ENCODE measurements at regions not wholly inside any gene's neighbourhood (a gene's known extent, or its start where the extent isn't known, plus 50 kb on each side); places are given as distances from the start of the nearest gene placed in this dataset.
"Not testable (repeated sequence)": the region's sequence is repeated elsewhere in the genome, so short reads cannot be mapped to it uniquely, and the experiment has no call there.

DNA sequence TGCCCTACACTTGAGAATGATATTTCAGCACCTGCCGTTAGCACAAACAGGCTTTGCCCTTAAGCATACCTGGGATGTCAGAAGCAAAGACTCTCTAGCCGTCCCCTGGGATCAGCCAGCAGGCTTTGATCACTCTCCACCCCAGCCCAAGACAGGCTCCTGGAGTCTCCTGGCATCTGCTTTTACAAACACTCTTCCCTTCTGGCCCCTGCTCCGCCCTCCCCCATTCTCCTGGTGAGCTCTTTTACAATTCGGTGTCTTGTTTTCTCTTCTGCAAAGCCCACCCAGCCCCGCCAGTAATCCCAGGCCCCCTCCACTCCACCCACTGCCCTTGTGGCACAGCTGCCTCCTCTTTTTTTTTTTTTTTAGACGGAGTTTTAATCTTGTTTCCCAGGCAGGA lies 50.4 kb downstream of the KATNIP start:
- no peak for DNase-seq (ENCODE audit: low read depth)

DNA sequence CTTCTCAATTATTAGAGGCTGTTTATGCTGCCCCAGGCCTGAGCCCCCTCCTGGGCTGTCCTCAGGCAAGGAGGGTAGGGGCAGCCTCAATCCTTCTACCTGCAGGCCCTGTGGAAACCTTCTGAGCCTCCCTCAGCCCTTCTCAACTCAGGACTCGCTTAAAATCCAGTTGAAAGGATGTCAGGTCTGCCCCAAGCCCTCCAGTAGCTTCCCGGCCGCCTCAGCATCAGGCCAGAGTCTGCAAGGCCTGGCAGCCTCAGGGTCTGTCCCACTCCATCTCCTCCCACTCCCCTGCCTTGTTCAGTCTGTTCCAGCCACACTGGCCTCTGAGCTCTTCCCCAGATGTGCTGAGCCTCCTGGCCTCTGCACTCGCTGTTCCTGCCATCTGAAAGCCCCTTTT lies 52.2 kb downstream of the KATNIP start:
- DNase-seq (ENCODE audit: low read depth) = no peak

DNA sequence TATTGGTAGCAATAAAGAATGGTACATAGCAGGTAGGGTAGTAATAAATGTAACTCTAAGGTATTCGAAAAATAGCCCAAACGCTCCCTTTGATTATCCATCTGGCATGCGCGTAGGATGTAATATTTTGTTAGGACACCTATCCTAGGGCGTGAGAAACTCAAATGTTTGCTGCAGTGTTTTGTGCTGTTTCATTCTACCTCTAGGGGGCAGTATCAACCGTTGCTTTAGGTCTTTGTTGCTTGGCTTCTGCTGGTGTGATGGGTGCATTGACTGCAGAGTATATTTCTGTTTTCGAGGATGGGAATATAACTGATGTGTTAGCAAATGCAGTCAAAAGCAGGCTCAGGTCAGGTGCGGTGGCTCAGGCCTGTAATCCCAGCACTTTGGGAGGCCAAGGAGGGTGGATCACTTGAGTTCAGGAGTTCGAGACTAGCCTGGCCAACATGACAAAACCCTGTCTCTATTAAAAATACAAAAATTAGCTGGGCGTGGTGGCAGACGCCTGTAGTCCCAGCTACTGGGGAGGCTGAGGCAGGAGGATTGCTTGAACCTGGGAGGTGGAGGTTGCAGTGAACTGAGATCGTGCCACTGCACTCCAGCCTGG lies 55.7 kb downstream of the KATNIP start:
- peak; percentile 20 for DNase-seq (ENCODE audit: low read depth)

DNA sequence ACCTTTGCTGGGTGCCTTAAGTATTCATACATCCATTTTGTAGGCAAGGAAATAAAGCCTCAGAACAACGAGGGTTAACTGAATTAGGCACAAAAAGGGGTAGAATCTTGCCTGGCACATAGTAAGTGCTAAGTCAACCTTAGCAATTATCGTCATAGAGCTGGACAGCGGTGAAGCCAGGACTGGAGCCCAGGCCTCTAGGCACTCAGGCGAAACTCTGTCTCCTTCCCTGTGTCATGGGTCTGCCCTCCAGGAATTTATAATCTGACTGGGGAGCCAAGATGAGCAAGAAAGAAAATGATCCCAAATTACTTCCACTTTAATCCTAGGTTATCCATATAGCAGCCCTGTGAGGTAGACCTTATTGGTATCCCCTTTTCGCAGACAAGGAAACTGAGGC lies 61.4 kb downstream of the KATNIP start:
- DNase-seq (ENCODE audit: low read depth) = no peak

DNA sequence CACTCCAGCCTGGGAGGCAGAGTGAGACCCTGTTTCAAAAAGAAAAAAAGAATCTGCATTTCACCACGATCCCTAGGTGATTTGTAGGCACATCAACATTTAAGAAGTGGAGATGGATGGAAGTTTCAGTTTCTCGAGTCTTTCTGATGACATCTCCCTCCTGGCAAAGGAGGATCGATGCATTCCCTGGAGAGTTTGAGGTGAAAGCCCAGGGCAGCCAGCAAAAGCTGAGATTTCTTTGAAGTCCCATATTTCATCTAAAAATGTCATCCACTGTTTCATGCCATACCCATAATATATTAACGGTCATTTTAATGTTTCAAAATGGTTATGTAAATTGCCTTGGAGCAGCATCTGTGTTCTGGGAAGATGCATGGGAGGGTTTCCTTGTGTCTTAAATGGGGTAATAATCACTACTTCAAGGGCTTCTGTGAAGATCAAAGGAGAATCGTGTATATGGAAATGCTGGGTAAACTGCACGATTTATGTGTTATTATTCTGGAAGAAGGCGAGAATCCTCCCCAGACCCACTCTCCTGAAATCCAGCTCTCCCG lies 63.4 kb downstream of the KATNIP start:
- DNase-seq (ENCODE audit: low read depth) = no peak

DNA sequence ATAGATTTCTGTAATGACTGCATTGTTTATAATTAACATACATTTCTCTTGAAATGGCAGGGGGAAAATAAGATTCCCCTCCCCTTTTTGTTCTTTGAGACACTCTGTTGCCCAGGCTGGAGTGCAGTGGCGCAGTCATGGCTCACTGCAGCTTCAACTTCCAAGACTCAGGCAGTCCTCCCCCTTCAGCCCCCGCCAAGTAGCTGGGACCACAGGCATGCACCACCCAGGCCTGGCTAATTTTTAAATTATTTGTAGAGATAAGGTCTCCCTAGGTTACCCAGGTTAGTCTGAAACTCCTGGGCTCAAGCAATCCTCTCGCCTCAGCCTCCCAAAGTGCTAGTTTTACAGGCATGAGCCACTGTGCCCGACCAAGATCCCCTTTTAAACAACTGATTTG lies 67.7 kb downstream of the KATNIP start:
- DNase-seq (ENCODE audit: low read depth) = no peak

DNA sequence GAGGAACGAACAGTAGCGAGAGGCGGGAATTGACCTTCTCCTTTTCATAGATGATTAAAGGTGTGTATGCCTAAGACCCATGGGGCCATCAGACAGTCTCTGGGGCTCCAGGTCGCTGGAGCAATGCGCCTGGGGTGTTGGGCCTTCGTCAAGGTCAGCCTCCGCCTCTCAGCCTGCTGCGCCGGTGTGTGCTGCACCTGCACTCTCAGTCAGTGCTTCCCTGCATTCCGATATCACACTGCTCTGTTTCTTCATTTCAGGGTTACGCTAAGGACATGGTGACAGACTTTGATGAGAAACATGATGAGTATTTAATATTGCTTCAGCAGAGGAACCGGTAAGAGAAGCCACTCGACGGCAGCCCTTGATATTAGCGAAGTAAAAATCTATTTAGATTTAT lies 68.2 kb downstream of the KATNIP start:
- no peak for DNase-seq (ENCODE audit: low read depth)

DNA sequence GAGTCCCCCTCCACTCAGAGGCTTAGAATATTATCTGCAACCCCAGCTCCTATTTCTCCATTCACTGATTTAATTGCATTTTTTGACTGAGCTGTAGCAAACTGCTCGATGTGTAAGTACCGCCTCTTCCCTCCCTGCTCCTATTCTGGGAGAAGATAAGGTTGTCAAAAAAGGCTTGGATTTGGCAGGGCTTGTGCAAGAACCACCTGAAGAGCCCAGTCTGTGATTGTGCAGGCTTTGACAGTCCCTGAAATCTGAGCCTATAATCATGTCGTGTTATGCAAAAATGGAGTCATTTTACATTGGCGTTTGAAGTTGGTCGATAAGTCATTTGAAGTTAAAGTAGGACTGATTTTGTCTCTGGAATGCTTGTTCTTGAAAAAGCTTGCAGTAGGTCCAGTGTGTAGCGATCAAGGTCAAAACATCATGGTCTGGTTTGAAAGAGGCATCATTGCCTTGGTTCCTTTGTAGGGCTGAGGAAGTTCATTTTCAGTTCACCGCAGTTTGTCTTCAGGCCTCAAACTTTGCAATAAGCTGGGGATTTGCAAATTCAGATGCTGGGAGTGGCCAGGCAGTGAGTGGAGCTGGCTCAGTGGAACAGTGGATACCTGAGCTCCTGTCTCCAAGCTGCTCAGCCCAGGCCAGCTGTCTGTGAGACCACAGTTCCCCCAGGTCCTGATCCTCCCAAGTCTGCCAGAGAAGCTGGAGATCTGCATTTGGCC lies 68.8 kb downstream of the KATNIP start:
- DNase-seq (ENCODE audit: low read depth) = no peak

DNA sequence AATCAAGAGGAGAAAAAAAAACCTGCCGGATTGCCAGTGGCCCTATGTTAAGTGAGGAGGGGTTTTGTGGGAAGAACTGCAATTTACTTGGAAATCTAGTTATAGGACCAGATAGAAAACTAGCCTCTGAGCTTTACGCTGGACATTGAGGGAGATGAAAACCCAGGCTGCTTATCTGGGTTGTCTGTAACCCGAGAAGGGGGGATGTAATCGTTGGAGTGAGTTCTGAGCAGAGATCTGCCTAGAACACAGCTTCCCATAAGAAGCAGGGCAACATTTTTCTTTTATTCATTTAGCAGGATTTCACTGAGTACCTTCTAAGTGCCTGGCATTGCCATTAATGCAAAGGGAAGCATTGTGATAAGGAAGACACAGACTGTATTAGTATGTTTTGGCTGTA lies 70.6 kb downstream of the KATNIP start:
- no peak for DNase-seq (ENCODE audit: low read depth)

DNA sequence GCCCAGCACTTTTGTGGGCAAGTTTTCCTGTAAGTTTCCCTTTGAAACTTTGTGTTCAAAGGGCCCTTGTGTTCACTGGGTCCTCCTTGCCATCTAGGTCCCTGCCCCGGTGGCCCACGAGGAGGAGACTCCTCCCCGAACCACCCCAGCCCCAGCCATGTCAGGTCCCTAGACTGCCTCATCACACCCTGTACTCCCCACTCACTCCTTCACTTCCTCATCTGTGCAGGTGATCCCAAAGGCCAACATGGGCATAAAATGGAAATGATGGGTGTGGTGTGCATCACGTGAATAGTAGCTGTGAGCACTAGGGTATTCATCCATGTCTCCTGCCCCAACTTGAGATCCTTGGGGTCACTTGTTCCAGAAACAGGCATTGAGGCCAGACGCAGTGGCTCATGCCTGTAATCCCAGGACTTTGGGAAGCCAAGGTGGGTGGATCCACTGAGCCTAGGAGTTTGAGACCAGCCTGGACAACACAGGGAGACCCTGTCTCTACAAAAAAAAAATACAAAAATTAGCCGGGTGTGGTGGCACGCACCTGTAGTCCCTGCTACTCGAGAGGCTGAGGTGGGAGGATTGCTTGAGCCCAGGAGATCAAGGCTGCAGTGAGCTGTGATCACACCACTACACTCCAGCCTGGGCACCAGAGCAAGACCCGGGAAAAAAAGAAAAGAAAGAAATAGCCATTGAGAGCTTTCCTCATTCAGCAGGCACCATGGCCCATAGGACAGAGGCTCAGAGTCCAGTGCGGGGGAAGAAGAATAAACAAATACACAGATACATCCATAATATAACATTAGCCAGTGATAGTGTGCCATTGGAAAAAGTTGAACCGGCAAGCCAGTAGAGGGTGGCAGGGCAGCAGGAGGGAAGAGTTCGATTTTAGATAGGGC lies 74.5 kb downstream of the KATNIP start:
- no peak for DNase-seq (ENCODE audit: low read depth)

DNA sequence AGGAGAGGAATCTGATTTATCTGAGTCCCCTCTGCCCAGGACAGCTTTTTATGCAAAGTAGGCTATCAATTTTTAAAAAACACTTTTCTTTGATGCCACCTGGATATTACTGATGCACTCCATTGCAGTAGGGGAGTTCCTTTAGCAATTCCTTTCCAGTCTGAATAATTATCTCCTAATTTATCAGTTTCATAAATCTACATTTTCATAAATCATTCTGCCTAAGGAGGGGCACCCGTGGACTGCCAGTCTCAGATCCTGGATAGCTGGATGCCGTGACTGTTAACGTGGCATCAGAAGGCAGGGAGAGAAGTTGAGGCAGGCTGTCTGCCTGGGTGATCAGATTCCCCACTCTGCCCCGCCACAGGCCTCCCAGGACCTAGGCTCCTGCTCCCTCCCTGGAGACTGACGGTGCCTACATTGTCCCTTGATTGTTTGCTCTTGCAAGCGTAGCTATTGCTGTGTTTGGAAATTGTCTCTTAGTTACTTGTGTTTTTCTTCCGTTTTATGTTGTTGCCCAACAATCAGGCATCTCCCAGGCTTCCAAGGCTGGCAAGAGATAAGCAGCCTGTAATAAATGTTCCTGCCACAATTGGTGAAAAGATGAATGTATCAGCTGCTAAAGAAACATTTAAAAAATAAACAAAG lies 75.2 kb downstream of the KATNIP start:
- peak; percentile 89 for DNase-seq (ENCODE audit: low read depth)

DNA sequence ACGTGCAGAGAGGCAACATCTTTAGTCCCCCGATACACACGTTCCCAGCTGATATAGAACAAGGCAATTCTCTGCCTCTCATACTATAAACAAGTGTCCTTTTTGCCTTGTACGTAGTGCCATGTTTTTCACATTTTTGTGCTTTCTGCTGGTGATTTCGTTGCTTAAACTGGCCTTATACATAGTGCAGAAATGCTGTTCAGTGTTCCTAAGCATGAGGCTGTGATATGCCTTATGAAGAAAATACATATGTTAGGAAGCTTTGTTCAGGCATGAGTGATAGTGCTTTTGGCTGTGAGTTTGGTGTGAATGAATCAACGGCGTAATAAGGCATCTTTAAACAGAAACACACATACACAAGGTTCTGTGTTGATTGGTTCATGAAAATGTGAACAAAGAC lies 77.2 kb downstream of the KATNIP start:
- DNase-seq (ENCODE audit: low read depth) = no peak

DNA sequence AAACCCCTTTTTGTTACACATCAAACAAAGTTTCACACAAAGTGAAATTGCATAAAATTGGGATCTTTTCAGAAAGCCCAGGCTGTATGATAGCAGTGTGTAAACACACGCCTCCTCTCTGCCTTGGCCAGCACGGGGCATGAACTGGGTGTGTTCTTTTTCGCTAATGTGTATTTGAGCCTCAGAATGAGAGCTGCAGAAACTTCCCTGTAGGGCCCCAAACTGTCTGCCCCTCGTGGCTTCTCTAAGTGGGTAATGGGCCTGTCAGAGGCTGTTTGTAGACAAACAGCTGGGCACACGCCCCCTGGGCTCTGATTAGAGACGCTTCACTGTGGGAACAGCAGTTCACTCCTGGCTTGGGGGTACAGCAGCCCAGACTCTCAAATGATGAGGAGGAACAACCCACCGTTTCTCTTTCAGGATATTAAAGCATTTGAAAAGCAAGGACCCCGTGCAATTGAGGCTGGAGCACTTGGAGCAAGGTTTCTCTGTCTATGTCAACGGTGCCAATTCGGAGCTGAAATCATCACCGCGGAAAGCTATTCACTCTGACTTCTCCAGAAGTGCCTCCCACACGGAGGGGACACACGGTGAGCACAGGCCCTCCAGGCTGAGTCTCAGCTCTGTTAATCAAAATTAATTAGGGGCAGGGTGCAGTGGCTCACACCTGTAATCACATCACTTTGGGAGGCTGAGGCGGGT lies 78.4 kb downstream of the KATNIP start:
- no peak for DNase-seq (ENCODE audit: low read depth)

DNA sequence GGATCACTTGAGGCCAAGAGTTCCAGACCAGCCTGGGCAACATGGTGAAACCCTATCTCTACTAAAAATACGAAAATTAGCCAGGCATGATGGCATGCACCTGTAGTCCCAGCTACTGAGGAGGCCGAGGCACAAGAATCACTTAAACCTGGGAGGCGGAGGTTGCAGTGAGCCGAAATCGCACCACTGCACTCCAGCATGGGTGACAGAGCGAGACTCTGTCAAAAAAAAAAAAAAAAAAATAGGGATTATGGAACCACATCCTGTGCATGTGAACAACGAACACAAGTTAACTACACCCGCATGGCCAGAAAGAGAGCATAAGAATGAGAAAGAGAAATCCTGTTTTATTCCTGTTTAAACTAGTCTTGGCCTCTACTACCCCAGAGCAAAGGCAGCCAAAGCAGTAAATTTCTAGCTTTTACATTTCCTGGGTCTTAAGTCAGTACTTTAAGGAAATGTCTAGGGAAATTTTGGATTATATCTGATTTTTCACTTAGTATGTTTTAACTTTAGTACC lies 79.1 kb downstream of the KATNIP start:
- DNase-seq (ENCODE audit: low read depth) = not testable (repeated sequence)

DNA sequence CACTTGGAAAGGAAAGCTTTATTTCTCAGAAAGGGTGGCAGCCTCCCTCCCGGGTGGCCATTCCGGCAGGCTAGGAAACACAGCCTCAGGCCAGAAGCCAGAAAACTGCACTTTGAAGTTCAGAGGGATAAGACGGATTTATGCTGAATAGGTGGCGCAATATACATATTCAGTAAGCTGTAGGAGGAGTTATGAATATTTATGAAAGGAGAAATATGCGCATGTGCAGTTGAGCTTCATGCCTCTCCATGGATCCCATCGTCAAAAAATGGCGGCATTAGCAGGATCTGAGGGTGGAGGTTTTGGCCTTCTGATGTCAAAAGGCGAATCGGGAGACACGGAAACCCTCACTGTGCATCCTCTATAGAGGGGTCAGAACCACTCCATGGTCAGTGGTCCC lies 82.3 kb downstream of the KATNIP start:
- no peak for DNase-seq (ENCODE audit: low read depth)

DNA sequence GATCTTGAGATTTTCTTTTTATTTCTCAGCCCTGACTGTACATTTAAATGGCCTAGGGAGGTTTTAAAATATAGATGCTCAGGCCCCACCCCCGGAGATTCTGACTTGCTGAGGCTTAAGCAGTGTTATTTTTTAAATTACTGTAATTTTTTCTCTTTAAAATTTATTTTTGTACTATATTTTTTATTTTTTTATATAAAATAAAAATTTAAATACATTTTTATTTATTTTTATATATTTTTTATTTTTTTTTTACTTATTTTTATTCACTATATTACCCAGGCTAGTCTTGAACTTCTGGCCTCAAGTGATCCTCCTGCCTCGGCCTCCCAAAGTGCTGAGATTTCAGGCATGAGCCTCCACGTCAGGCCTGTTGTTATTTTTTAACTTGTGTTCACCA lies 83.3 kb downstream of the KATNIP start:
- no peak for DNase-seq (ENCODE audit: low read depth)

DNA sequence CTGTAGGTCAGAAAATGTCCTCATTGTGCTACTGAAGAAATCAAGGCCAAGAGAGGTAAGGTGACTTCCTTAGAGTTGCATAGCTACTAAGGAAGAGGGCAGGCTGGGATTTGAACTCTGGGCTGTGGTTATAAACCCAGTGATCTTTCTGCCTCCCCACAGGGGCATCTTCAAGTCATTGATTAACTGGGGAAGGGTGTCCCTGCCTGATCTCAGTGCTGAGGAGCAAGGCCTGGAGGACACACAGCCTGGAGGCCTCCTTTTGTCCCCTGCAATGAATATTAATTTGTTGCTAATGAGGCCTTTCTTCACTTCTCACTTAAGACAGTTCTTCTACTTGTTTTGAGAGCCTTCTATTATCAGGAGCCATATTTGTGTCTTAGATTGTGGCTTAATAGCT lies 83.8 kb downstream of the KATNIP start:
- no peak for DNase-seq (ENCODE audit: low read depth)

DNA sequence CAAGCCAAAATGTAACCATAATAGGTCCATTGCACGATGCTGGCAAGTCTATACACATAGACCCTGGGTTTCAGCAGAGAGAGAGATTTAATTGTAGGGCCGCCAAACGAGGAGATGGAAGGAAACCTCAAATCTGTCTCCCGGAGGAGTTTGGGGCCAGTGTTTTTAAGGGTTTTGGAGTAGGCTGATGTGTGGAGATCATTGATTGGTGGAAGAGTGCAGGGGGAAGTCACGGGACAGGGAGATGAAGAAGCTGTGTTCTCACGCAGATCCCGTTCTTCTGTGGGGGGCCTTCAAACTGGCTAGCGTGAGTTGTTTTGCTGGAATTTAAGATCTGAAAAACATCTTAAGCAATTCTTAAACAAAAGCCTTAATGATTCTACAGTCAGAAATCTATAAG lies 84.8 kb downstream of the KATNIP start:
- peak; percentile 20 for DNase-seq (ENCODE audit: low read depth)

DNA sequence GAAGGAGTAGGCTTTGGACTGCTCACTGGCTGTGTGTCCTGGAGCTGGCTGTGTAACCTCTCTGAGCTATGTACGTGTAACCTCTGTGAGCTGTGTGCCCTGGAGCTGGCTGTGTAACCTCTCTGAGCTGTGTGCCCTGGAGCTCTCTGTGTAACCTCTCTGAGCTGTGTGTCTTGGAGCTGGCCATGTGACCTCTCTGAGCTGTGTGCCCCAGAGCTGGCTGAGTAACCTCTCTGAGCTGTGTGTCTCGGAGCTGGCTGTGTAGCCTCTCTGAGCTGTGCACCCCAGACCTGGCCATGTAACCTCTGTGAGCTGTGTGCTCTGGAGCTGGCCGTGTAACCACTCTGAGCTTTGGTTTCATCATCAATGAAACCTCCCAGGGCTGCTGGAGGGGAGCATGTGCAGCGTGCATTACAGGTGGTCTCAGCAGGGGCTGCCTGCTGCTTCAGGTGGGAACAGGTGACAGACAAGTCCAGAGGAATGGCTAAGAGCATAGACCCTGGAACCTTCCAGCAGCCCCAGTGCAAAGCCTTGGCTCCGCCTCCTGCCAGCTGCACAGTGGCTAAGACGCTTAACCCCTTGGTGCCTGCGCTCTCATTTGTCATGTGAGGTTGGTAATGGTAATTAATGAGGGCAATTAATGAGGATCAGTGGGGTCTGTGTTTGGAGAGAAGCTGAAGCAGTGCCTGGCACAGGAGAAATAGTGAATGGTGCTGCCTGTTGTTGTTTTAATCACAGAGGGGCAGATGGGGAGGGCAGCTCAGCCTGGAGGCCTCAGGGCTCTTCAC lies 86.7 kb downstream of the KATNIP start:
- no peak for DNase-seq (ENCODE audit: low read depth)

DNA sequence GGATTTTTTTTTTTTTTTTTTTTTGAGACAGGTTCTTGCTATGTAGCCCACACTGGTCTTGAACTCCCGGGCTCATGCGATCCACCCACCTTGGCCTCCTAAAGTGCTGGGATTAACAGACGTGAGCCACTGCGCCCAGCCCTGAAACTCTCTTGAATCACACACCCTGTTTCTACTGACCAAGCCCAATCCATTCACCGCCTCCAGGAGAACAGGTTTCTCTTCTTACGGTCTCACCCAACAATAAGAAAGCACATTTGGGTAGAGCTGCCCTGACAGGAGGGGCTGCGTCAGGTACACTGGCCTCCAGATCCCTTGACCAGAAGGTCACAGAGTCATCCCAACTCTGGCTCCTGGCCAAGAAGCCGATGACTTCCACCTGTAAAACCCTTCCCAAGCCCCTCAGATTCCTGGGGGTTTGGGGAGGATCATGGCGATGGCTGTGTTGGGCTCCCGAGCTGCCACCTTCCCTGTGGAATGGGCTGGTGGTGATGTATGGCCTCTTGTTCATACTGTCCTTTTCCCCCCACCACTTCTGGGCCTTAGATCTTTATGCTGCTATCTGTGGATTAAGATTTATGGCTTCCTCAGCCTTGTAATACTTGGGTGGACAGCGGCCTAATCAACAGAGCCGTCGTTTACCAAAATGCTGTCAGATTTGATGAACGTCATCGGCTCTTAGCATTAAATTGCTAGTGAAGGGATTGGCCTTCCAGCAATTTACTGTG lies 89.1 kb downstream of the KATNIP start:
- no peak for DNase-seq (ENCODE audit: low read depth)
